Activated CD4-positive, alpha-beta memory T cell treated with anti-CD3 and anti-CD28 coated beads for 36 hours (primary cell): ENCODE measurements at regions not wholly inside any gene's neighbourhood (a gene's known extent, or its start where the extent isn't known, plus 50 kb on each side); places are given as distances from the start of the nearest gene placed in this dataset.
"Not testable (repeated sequence)": the region's sequence is repeated elsewhere in the genome, so short reads cannot be mapped to it uniquely, and the experiment has no call there.

ENCODE experiments used
- CTCF ChIA-PET: fragments of 350-600 bp; sonication (Branson Sonifier 250); formaldehyde crosslinking; loops from one replicate; lab custom pipeline; 2021; ENCODE audit warnings: antibody characterized with exemption, inconsistent platforms; lab: Charles Lee
- POLR2A ChIA-PET: fragments of 350-600 bp; sonication (Branson Sonifier 250); formaldehyde crosslinking; loops from one replicate; lab custom pipeline; 2021; ENCODE audit warnings: antibody characterized with exemption; lab: Charles Lee
- DNase-seq: peaks from one replicate; pipeline ENCODE4 v3.0.0-alpha.2; 2020
- H3K27ac Mint-ChIP-seq: one replicate; pipeline ENCODE4 v1.8.0; 2021; ENCODE audit warnings: mixed read lengths
- H3K27me3 Mint-ChIP-seq: one replicate; pipeline ENCODE4 v1.8.0; 2021; ENCODE audit warnings: mixed read lengths
- H3K36me3 Mint-ChIP-seq: one replicate; pipeline ENCODE4 v1.8.0; 2021; ENCODE audit warnings: mixed read lengths
- H3K4me1 Mint-ChIP-seq: one replicate; pipeline ENCODE4 v1.8.0; 2021; ENCODE audit warnings: low read depth, mixed read lengths
- H3K4me3 Mint-ChIP-seq: one replicate; pipeline ENCODE4 v1.8.0; 2021; ENCODE audit warnings: mild to moderate bottlenecking, mixed read lengths
- H3K9me3 Mint-ChIP-seq: one replicate; pipeline ENCODE4 v1.8.0; 2021; ENCODE audit warnings: mixed read lengths
- intact Hi-C: fragments of 100-400 bp; cut with micrococcal nuclease; formaldehyde crosslinking; loops from one replicate; pipeline ENCODE4 v1.15.1; 2023

DNA sequence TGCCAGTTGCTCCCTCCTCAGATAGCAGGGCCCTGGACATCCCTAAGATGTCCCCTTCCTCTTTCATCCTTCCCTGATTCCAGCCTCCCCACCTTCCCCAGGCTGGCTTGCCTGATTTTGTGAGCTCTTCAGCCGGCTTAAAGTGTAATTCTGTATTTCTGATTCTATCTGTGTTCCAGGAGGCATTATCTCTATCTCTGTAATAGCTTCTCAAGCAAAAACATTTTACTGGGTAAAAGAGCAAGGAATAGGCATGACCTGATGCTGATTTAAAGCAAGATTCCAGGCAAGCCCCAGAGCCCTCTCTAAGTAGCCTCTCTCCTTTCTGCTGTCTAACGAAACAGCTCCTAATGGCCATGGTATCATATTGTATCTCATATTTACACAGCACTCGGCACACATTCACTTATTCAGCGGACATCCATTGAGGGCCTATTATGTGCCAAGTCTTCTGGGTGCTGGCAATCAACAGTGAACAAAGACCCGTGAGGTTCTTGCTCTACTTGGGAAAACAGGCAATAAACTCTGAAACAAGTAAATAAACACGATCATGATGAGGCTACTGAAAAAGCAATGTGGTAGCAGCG, 100.9 kb upstream of the MSX2 start:
- H3K27me3 Mint-ChIP-seq: peaks cover 7% of the 10 kb centered on the region
- POLR2A ChIA-PET: no interaction called here
- no peaks in the 10 kb centered on the region for H3K36me3 Mint-ChIP-seq
- no peaks in the 10 kb centered on the region for H3K4me1 Mint-ChIP-seq
- CTCF ChIA-PET: no interaction called here
- no peak overlapping the region for H3K27ac Mint-ChIP-seq
- H3K9me3 Mint-ChIP-seq: no peaks in the 10 kb centered on the region
- no peak for DNase-seq
- intact Hi-C loops: no loop called here
- H3K4me3 Mint-ChIP-seq: no peak overlapping the region

DNA sequence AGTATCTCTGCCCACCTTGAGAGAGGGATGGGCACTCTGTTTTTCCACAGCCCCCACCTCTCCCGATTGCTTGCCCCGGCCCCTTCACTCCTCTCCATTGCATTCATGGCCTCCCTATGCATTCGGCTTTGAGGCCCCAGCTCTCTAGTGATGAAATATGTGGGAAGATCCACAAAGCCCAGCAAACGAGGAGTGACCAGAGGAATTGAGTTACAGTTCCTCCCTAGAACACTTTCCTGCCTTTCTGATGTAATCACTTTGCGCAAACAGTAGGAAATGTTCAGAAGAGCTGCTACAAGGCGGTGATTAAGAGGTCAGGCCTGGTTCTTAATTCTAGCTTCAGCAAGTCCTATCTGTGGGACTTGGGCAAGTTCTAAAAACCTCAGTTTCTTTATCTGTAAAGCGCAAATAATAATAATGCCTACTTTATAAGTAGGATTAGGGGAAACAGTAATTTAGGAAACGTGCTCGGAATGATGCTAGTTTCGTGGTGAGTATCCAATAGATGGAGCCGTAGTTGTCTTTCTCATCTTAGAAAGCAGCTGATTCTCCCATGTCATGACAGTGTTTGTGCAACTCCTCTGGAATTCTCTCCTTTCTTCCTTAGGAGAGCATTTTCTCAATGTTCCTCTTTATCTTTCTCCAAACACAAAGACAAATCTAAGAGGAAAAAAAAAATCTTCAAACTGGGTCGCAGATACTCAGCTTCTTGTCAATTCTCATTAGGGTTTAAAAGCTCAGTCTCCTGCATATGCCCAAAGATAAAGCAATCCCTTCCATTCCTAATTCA, 99.5 kb upstream of the MSX2 start:
- ChIA-PET CTCF (no interaction called here), POLR2A (interaction anchor here (0.6 kb wide), 1 partner anchor 11 kb away, joined by 3 read pairs; no protein-coding TSS in a partner anchor)
- Mint-ChIP-seq H3K36me3 (no peaks in the 10 kb centered on the region), H3K4me3 (no peak overlapping the region), H3K9me3 (no peaks in the 10 kb centered on the region), H3K27ac (no peak overlapping the region), H3K4me1 (no peaks in the 10 kb centered on the region), H3K27me3 (peaks cover 4% of the 10 kb centered on the region)
- DNase-seq: no peak
- intact Hi-C loops: no loop called here

DNA sequence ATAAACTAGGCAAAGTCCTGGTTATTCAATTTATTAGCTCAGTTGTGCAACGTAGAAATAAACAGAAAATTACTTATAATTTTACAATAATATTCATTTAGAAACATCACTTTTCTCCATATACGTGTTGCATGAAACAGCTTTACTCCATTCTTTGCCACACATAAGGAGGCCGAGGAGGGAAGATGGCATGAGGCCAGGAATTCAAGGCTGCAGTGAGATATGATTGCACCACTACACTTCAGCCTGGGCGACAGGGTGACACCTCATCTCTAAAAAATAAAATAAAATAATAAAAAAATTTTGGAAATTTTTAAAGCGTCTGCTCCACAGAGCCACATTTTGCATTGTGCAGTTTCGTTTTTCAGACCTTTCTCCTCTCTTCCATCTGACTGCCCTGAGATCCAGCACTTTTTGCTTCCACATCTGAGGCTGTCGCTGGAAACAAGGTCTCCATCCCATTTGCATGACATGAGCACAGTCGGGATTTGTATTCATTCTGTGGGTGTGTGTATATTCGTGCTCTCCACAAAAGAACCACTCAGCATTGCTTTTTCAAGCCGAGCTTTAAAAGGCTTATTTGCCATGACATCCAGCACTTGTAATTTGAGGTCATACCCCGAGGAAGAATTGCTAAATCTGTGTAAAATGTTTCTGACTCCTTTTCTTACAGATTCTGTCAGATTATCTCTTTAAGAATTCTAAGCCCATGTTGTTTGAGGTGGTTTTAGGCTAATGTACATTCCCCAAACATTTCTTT, 98.6 kb upstream of the MSX2 start:
- DNase-seq: no peak
- Mint-ChIP-seq H3K27me3 (peaks cover 4% of the 10 kb centered on the region), H3K27ac (no peak overlapping the region), H3K9me3 (no peaks in the 10 kb centered on the region), H3K36me3 (no peaks in the 10 kb centered on the region), H3K4me1 (no peaks in the 10 kb centered on the region), H3K4me3 (no peak overlapping the region)
- intact Hi-C loops: no loop called here
- CTCF ChIA-PET: no interaction called here
- POLR2A ChIA-PET: interaction anchor here (0.6 kb wide), 1 partner anchor 12 kb away, joined by 3 read pairs; no protein-coding TSS in a partner anchor

DNA sequence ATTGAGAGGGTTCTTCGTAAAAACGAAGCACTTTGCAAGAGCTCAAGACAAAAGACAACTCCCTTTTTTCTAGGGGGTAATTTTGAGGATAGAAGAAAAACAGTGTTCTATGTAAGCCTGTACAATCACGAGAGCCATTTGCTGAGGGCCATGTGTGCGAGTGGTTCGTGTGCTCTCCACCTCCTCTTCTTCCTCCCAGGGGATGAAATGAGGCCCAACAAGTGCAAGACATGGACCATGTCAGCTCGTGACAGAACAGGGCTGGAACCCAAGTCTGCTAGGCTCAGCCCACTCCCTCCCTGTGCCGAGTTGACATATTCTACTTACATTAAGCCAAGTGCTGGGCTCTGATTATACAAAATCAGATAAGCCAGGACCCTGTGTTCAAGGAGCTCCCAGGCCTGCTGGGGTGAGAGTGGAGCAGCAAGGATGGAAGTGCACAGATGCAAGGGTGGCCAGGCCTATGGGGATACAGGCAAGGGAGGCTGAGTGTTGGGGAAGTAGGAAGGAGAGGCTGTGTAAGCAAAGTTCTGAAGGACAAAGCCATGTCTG, 97.9 kb upstream of the MSX2 start:
- Mint-ChIP-seq H3K27ac (no peak overlapping the region), H3K4me3 (no peak overlapping the region), H3K36me3 (no peaks in the 10 kb centered on the region), H3K27me3 (peaks cover 2% of the 10 kb centered on the region), H3K4me1 (no peaks in the 10 kb centered on the region), H3K9me3 (no peaks in the 10 kb centered on the region)
- CTCF ChIA-PET: no interaction called here
- intact Hi-C loops: no loop called here
- POLR2A ChIA-PET: no interaction called here
- no peak for DNase-seq

DNA sequence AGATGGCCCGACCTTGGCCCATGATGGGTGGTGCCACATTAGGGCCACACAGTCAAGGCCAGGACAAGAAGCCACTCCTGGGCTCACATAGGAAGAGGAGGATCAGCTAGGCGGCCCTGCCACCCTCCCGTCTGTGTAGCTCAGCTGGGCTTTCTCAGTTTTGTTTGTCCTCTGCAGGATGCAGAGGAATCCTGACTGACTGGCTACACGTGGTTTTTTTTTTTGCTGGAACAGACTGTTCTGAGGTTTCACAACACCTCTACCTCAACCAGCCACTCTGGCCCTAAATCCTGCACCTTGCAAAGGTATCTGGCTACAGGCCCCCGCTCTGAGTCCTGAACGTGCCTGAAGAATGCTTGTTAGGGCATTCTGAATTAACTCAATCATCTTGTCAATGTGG, 88.3 kb upstream of the MSX2 start:
- no peaks in the 10 kb centered on the region for H3K9me3 Mint-ChIP-seq
- no peaks in the 10 kb centered on the region for H3K4me1 Mint-ChIP-seq
- no peak for DNase-seq
- intact Hi-C loops: no loop called here
- H3K36me3 Mint-ChIP-seq: no peaks in the 10 kb centered on the region
- no peak overlapping the region for H3K27ac Mint-ChIP-seq
- H3K27me3 Mint-ChIP-seq: peaks cover 3% of the 10 kb centered on the region
- ChIA-PET CTCF (no interaction called here), POLR2A (no interaction called here)
- no peak overlapping the region for H3K4me3 Mint-ChIP-seq

DNA sequence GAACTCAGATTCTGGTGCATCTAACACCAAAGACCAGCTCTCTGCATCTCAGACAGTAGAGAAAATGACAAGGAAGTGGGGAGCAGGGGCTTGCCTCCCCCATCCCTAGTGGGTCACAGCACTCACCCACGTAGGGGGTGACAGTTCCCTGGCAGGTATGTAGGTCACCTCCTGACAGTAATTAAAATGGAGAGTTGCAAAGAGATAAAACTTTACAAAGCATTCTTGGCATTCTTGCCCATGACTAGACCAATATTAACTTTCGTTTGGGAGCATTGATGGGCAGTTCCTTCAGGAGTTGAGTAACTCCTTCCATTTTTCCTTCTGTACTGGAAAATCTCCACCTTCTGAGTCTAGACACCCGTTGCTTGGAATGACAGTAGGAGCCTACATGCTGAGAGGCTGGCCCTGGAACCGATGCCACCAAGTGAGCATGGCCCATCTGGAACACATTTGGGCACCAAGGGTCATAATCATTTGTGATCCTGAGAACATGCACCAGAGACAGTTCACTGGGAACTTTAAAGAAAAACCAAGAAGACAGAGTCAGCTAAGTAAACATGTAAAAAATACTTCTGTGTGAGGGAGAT, 81.5 kb upstream of the MSX2 start:
- intact Hi-C loops: no loop called here
- no peaks in the 10 kb centered on the region for H3K36me3 Mint-ChIP-seq
- no peak overlapping the region for H3K4me3 Mint-ChIP-seq
- POLR2A ChIA-PET: no interaction called here
- DNase-seq: no peak
- H3K27ac Mint-ChIP-seq: no peak overlapping the region
- CTCF ChIA-PET: no interaction called here
- no peaks in the 10 kb centered on the region for H3K9me3 Mint-ChIP-seq
- no peaks in the 10 kb centered on the region for H3K27me3 Mint-ChIP-seq
- no peaks in the 10 kb centered on the region for H3K4me1 Mint-ChIP-seq

DNA sequence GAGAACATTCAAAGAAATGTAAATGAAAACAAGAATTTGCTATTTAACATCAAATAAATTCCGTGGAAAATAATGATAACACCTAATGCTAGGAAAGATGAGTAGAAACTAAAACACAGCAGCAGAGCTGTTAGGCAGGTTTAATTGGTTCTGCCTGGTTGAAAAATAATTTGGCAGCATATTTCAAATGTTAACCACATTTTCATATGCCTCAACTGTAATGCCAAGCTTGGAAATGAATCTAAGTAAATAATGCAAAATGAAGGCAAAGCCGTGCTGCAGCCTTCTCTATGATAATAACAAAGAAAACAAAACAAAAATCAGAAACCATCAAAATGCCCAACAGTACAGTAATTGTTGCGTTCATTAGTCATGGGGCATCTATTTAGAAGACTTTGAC, 79.9 kb upstream of the MSX2 start:
- POLR2A ChIA-PET: no interaction called here
- Mint-ChIP-seq H3K27ac (no peak overlapping the region), H3K36me3 (no peaks in the 10 kb centered on the region), H3K4me1 (no peaks in the 10 kb centered on the region), H3K27me3 (no peaks in the 10 kb centered on the region), H3K9me3 (no peaks in the 10 kb centered on the region), H3K4me3 (no peak overlapping the region)
- CTCF ChIA-PET: no interaction called here
- intact Hi-C loops: no loop called here
- no peak for DNase-seq

DNA sequence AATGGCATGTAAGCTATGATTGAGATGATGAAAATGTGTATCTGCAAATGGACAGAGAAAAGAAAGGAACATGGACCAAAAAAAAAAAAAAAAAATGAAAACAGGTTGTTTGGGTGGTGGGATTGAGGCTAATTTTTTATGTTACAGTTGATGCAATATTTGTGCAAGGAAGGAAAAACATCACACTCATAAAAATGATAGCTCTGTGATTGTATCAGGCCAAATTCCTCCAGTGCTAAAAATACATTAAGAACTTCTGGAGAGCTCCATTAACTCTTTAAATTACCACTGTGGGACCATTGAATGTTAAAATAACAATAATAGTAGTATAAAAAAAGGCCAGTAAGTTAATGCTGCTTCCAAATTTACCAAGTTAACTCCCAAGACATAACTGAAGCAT, 79.5 kb upstream of the MSX2 start:
- no peaks in the 10 kb centered on the region for H3K4me1 Mint-ChIP-seq
- intact Hi-C loops: no loop called here
- ChIA-PET POLR2A (no interaction called here), CTCF (no interaction called here)
- H3K4me3 Mint-ChIP-seq: no peak overlapping the region
- no peaks in the 10 kb centered on the region for H3K9me3 Mint-ChIP-seq
- H3K36me3 Mint-ChIP-seq: no peaks in the 10 kb centered on the region
- H3K27ac Mint-ChIP-seq: no peak overlapping the region
- H3K27me3 Mint-ChIP-seq: no peaks in the 10 kb centered on the region
- DNase-seq: no peak

DNA sequence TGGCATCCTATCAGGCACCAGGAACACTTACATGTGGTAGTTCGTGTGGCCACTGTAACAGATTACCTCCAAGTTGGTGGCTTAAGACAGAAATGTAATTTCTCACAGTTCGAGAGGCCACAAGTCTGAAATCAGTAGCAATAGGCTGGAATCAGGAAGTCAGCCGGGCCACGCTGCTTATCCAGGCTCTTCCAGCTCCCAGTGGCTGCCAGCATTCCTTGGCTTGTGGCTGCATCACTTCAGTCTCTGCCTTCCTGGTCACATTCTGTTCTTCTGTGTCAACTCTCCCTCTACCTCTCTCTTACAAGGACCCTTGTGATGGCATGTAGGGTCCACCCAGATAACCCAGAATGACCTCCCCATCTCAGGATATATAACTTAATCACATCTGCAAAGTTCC, 78.7 kb upstream of the MSX2 start:
- H3K36me3 Mint-ChIP-seq: no peaks in the 10 kb centered on the region
- CTCF ChIA-PET: no interaction called here
- POLR2A ChIA-PET: no interaction called here
- DNase-seq: no peak
- no peak overlapping the region for H3K27ac Mint-ChIP-seq
- H3K9me3 Mint-ChIP-seq: no peaks in the 10 kb centered on the region
- H3K4me1 Mint-ChIP-seq: no peaks in the 10 kb centered on the region
- H3K4me3 Mint-ChIP-seq: no peak overlapping the region
- H3K27me3 Mint-ChIP-seq: no peaks in the 10 kb centered on the region
- intact Hi-C loops: no loop called here

DNA sequence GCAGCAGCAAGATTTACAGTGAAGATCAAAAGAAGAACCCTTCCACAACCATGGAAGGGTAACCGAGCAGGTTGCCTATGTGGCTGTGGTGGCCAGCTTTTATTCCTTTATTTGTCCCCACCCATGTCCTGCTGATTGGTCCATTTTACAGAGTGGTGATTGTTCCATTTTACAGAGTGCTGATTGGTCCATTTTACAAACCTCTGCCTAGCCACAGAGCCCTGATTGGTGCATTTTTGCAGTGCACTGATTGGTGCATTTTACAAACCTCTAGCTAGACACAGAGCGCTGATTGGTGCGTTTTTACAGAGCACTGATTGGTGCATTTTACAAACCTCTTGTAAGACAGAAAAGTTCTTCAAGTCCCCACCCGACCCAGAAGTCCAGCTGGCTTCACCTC, 75.8 kb upstream of the MSX2 start:
- H3K4me1 Mint-ChIP-seq, H3K27ac Mint-ChIP-seq, intact Hi-C loops, DNase-seq, H3K9me3 Mint-ChIP-seq, H3K36me3 Mint-ChIP-seq, CTCF ChIA-PET, H3K4me3 Mint-ChIP-seq, POLR2A ChIA-PET, H3K27me3 Mint-ChIP-seq: not testable (repeated sequence)

DNA sequence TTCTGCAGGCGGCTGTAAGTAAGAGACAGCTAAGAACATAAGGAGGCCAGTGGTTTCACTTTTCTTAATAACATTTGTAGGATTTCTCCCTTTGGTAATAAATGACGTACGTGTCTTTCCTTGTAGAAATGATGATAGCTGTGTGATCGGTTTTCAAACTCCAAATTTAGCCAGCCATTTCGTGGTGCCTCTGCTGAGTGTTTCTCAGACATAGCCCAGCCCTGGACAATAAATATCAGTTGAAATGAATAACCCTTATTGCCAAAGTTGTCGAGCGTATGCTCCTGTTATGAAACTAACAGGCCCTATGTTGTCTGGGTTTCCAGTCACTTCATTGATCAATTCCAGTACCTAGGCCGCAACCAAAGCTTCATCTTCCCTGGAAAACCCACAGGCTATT, 75.0 kb upstream of the MSX2 start:
- no peak for DNase-seq
- H3K36me3 Mint-ChIP-seq: no peaks in the 10 kb centered on the region
- POLR2A ChIA-PET: no interaction called here

DNA sequence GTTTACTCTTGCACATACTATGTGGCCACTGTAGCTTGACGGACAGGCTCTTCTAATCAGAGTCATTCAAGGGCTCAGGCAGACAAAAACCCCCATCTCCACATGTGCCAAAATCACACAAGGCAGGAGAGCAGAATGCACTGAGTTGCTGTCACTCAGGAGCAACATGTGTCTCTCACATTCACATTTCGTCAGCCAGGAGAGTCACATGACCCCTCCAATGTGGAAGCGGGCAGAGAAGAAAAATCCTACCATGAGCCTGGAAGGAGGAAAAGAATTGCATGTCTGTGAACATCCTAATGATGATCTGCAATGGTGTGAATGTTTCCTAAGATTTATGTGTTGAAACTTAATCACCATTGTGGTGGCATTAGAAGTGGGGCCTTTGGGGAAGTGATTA, 69.9 kb upstream of the MSX2 start:
- ChIA-PET CTCF (no interaction called here), POLR2A (no interaction called here)
- intact Hi-C loops: no loop called here
- H3K4me3 Mint-ChIP-seq: no peak overlapping the region
- no peaks in the 10 kb centered on the region for H3K4me1 Mint-ChIP-seq
- no peak overlapping the region for H3K27ac Mint-ChIP-seq
- peaks cover 6% of the 10 kb centered on the region for H3K27me3 Mint-ChIP-seq
- DNase-seq: no peak
- no peaks in the 10 kb centered on the region for H3K9me3 Mint-ChIP-seq
- no peaks in the 10 kb centered on the region for H3K36me3 Mint-ChIP-seq

More for the DNA sequence above, 75.0 kb upstream of the MSX2 start:
- Mint-ChIP-seq H3K9me3 (no peaks in the 10 kb centered on the region), H3K27me3 (peaks cover 2% of the 10 kb centered on the region), H3K27ac (no peak overlapping the region), H3K4me1 (no peaks in the 10 kb centered on the region), H3K4me3 (no peak overlapping the region)
- intact Hi-C loops: no loop called here
- CTCF ChIA-PET: no interaction called here
